Pancreas (tissue), 10 donors: ENCODE measurements at regions not wholly inside any gene's neighbourhood (a gene's known extent, or its start where the extent isn't known, plus 50 kb on each side); places are given as distances from the start of the nearest gene placed in this dataset.

Experiments
- ATAC-seq, 4 donors: fragments of 200-7000 bp; cut with Tn5 transposase; one replicate each; pipeline versions ENCODE4 v1.8.0 to v1.9.1; 2020; ENCODE audit warnings: mild to moderate bottlenecking in 4 of 4, moderate library complexity in 4 of 4
- DNase-seq, 6 donors: peaks; one replicate each; pipeline ENCODE4 v3.0.0-alpha.2; 2020
- FAIRE-seq: peaks from 2 replicates; lab custom pipeline; 2012; peaks lifted over from hg19 to GRCh38; lab: Jason Lieb, UNC
- H3K27ac ChIP-seq, 4 donors: fragments of 200-600 bp; sonication (generic); 1 replicate in 3 of 4; 2 replicates in 1 of 4; pipeline versions ENCODE4 v1.5.0 to v1.8.0; 2020
- H3K27me3 ChIP-seq, 4 donors: fragments of 200-600 bp; one replicate each; pipeline ENCODE4 v1.8.0; 2021
- H3K36me3 ChIP-seq, 3 donors: fragments of 200-600 bp; sonication (generic) in 1 of 3; one replicate each; pipeline versions ENCODE4 v1.5.0 to v1.8.0; 2020 to 2021
- H3K4me1 ChIP-seq, 3 donors: fragments of 200-600 bp; one replicate each; pipeline ENCODE4 v1.8.0; 2021
- H3K4me3 ChIP-seq, 4 donors: fragments of 200-600 bp; sonication (generic) in 2 of 4; one replicate each; pipeline versions ENCODE4 v1.5.0 to v1.8.0; 2020 to 2021
- H3K9me3 ChIP-seq, 4 donors: fragments of 200-600 bp; one replicate each; pipeline ENCODE4 v1.8.0; 2021
- CTCF ChIP-seq, 4 donors: fragments of 200-600 bp; sonication (generic) in 3 of 4; IDR thresholded peaks; one replicate each; pipeline versions ENCODE4 v1.5.0 to v1.8.0; 2021; ENCODE audit warnings: antibody characterized with exemption in 4 of 4
- WGBS, 2 donors: extraction: QIAGEN DNeasy Blood & Tissue Kit; methylation state at CpG; one replicate each; pipeline ENCODE4 v1.1.7; 2013; 5-methylcytosine and 5-hydroxymethylcytosine counted together
- intact Hi-C, 3 donors: fragments of 100-400 bp; cut with DNase I; formaldehyde crosslinking; loops; one replicate each; pipeline versions ENCODE4 v1.11.1 to v1.14.2; 2022
- donor health status: healthy with polysubstance abuse.
- donor health status: DM: no; HTN: no; CAD: no; lungs with moderate emphysema.
- donor health status: DM: no; HTN: no; CAD: no.
- donor health status: control.
- donor health status: control.
- donor health status: Bipolar disorder and iron deficiency.
- donor health status: DM: yes; HTN: yes; CAD: no.
- donor health status: DM: no; HTN: no; CAD: no.
- donor health status: DM: no; HTN: no; CAD: no.
- donor health status: DM: yes; HTN: yes; CAD: no.

DNA sequence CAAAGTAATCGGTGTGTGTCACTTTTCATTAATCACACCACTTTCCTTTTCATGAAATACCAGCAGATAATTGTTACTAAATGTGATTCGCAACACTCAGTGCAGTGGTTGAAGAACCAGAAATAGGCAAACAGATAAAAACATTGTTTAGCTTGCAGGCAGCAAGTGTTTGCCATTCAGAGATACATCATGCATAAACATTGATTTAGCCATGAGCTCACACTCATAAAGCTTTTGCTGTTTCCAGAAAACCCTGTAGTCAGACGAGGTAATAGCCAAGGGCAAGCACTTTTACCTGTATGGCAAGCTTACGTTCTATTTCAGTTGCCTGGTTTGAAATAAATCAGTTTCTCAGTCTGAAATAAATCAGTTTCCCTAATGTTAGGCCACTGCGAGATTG lies 542.0 kb upstream of the TENM3 start:
- FAIRE-seq (no peak), DNase-seq (no peak), ATAC-seq (no peak)
- WGBS, 2 donors = 41% methylated on average over 5 of the region's 5 CpGs
- no peaks in the 10 kb centered on the region for H3K4me1 ChIP-seq
- no peaks in the 10 kb centered on the region for H3K36me3 ChIP-seq
- no peaks in the 10 kb centered on the region for H3K9me3 ChIP-seq
- no peak overlapping the region for H3K27ac ChIP-seq
- no peak overlapping the region for H3K4me3 ChIP-seq
- no peak for TF ChIP-seq CTCF (IDR thresholded peaks at IDR 0.05)
- intact Hi-C loops = no loop called here
- H3K27me3 ChIP-seq = no peaks in the 10 kb centered on the region

DNA sequence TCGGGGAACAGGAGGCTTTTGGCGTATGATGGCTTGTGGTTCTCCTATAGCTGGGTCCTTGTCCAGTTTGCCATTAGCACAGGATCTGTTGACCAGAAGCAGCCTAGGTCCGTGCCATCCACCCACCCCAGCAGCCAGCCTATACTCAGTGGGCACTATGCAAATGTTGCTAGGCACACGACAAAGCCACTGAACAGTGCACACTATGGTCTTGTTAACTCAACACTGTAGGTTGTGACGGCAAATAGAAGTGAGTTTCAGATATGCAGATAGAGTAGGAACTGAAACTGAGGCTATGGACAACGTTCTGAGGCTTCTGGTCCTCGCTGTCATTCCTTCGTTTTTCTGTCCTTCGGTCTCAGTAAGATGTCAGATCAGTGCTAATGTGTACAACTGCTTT lies 541.3 kb upstream of the TENM3 start:
- Histone ChIP-seq H3K27me3 (no peaks in the 10 kb centered on the region), H3K36me3 (no peaks in the 10 kb centered on the region), H3K9me3 (no peaks in the 10 kb centered on the region), H3K27ac (no peak overlapping the region), H3K4me3 (no peak overlapping the region), H3K4me1 (no peaks in the 10 kb centered on the region)
- no peak for FAIRE-seq
- TF ChIP-seq CTCF (IDR thresholded peaks at IDR 0.05) = no peak
- no peak for DNase-seq
- 68 to 79% methylated on average over 9 of the region's 9 CpGs for WGBS, 2 donors
- ATAC-seq = no peak
- intact Hi-C loops = no loop called here

DNA sequence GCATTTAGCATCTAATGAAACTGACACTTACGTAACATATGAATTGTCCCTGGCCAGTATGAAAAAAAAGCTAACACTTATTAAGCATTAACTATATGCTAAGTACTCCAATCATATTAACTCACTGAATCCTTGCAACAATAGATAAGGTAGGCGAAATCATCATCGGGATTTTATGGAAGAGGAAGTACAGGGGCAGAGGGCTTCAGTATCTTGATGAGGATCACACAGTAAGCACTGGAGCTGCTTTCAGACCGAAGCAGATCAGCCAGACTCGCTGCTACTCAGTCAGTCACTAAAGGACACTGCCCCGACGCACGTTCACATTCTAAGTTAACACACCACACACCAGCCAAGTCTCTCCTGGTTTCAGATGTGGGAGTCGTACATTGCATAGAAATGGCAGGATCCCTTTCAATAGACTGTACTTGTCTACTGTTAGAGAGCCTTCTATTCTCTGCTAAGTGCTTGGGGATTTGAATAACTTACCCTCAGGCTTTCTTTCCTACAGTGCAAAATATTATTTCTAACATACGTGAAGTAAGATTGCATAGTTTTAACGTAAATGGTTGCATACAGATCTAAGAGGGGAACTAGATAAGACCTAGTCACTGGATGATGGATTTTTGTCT lies 540.2 kb upstream of the TENM3 start:
- no peak overlapping the region for H3K27ac ChIP-seq
- 53 to 61% methylated on average over 11 of the region's 11 CpGs for WGBS, 2 donors
- no peaks in the 10 kb centered on the region for H3K4me1 ChIP-seq
- TF ChIP-seq CTCF (IDR thresholded peaks at IDR 0.05) = no peak
- intact Hi-C loops = no loop called here
- no peaks in the 10 kb centered on the region for H3K9me3 ChIP-seq
- no peaks in the 10 kb centered on the region for H3K27me3 ChIP-seq
- H3K4me3 ChIP-seq = no peak overlapping the region
- DNase-seq (no peak), ATAC-seq (no peak), FAIRE-seq (no peak)
- H3K36me3 ChIP-seq = no peaks in the 10 kb centered on the region

DNA sequence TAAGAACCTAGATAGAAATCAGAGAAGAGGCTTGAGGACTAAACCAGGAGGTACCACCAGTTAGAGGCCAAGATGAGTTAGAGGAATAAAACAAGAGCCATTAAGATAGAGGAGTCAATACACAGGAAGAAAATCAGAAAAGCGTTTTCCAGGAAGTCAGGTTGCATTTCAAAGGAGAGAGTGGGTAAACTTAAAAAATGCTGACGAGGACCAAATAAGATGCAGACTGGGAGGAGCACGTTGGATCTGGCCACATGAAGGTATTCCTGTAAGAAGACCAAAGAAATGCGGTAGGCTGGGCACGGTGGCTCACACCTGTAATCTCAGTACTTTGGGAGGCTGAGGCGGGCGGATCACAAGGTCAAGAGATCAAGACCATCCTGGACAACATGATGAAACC lies 533.1 kb upstream of the TENM3 start:
- Histone ChIP-seq H3K4me3 (no peak overlapping the region), H3K4me1 (no peaks in the 10 kb centered on the region), H3K36me3 (no peaks in the 10 kb centered on the region), H3K27ac (no peak overlapping the region), H3K27me3 (no peaks in the 10 kb centered on the region), H3K9me3 (no peaks in the 10 kb centered on the region)
- intact Hi-C loops = no loop called here
- ATAC-seq (no peak), DNase-seq (no peak), FAIRE-seq (no peak)
- no peak for TF ChIP-seq CTCF (IDR thresholded peaks at IDR 0.05)
- 76 to 85% methylated on average over 7 of the region's 7 CpGs for WGBS, 2 donors

DNA sequence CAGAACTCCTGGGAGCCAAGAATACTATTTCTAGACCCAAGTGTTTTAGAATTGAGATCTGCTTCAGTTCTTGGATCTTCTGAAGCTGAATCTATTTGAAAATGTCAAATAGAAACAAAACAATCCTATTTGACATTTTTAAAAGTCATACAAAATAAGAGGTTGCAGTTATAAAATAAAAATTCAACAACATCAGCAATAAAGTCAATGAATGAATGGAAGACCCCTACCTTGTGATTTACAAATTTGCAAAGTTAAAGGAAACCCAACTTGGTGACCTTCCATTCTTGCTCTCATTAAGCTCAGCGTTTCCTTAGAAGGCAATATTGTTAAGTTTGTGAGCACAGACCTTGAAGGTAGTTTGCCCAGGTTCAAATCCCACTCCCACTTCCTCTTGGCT lies 531.8 kb upstream of the TENM3 start:
- intact Hi-C loops = no loop called here
- FAIRE-seq = no peak
- 26 to 37% methylated on average over 1 of the region's 1 CpG for WGBS, 2 donors
- Histone ChIP-seq H3K36me3 (no peaks in the 10 kb centered on the region), H3K4me1 (no peaks in the 10 kb centered on the region), H3K9me3 (no peaks in the 10 kb centered on the region), H3K4me3 (no peak overlapping the region), H3K27ac (no peak overlapping the region), H3K27me3 (no peaks in the 10 kb centered on the region)
- no peak for TF ChIP-seq CTCF (IDR thresholded peaks at IDR 0.05)
- no peak for ATAC-seq
- no peak for DNase-seq
